ENCODE measurements at regions not wholly inside any gene's neighbourhood (a gene's known extent, or its start where the extent isn't known, plus 50 kb on each side); places are given as distances from the start of the nearest gene placed in this dataset.

- Histone ChIP-seq H4K20me1 (ENCODE audit: low read length) (no peaks in the 10 kb centered on the region), H3K36me3 (ENCODE audit: low read depth, low read length) (no peaks in the 10 kb centered on the region), H3K4me2 (ENCODE audit: low read length) (no peak overlapping the region), H3K27me3 (ENCODE audit: low read length) (no peaks in the 10 kb centered on the region), H3F3A (ENCODE audit: low read length, unreplicated experiment) (no peaks in the 10 kb centered on the region), H3K9me2 (replicated peaks; ENCODE audit: low read length) (no peaks in the 10 kb centered on the region), H3K4me3 (ENCODE audit: low read length) (no peak overlapping the region), H3K4me1 (ENCODE audit: insufficient read depth, low read length) (no peaks in the 10 kb centered on the region), H3K27ac (ENCODE audit: low read length) (no peak overlapping the region), H2AFZ (ENCODE audit: low read length) (no peak overlapping the region), H3K79me2 (ENCODE audit: low read length) (no peaks in the 10 kb centered on the region), H3K9ac (ENCODE audit: low read length) (no peak overlapping the region), H3K9me3 (ENCODE audit: low read length) (no peaks in the 10 kb centered on the region)
- CTCF ChIA-PET: no interaction called here
- POLR2A ChIA-PET (ENCODE audit: unreplicated experiment): no interaction called here
- BruUV-seq (replicated peaks): no TSS peak
- DNase-seq (no peak), ATAC-seq (no peak)
- TF ChIP-seq CTCF (conservative IDR thresholded peaks at IDR 0.05; ENCODE audit: low read depth, low read length) (no peak), EZH2phosphoT487 (IDR thresholded peaks at IDR 0.05; ENCODE audit: borderline replicate concordance, low read length) (no peak), EZH2 (IDR thresholded peaks at IDR 0.05; ENCODE audit: low read length, unreplicated experiment) (no peak)
- intact Hi-C loops (cut with micrococcal nuclease): no loop called here
Observed at GRCh38 chr4:34636623-34637022, 1607.7 kb downstream of the ARAP2 start.

GRCh38 chr4:34643476-34643875, 1600.8 kb downstream of the ARAP2 start:
- TF ChIP-seq CTCF (conservative IDR thresholded peaks at IDR 0.05; ENCODE audit: low read depth, low read length): no peak
- no peak for TF ChIP-seq EZH2phosphoT487 (IDR thresholded peaks at IDR 0.05; ENCODE audit: borderline replicate concordance, low read length)
- no peak for TF ChIP-seq EZH2 (IDR thresholded peaks at IDR 0.05; ENCODE audit: low read length, unreplicated experiment)
- no peaks in the 10 kb centered on the region for H3K79me2 ChIP-seq (ENCODE audit: low read length)
- no peak overlapping the region for H2AFZ ChIP-seq (ENCODE audit: low read length)
- ATAC-seq: no peak
- H3K9me3 ChIP-seq (ENCODE audit: low read length): no peaks in the 10 kb centered on the region
- intact Hi-C loops (cut with micrococcal nuclease): no loop called here
- no peak for DNase-seq
- ChIA-PET POLR2A (ENCODE audit: unreplicated experiment) (no interaction called here), CTCF (no interaction called here)
- no TSS peak for BruUV-seq (replicated peaks)
- no peak overlapping the region for H3K4me3 ChIP-seq (ENCODE audit: low read length)
- no peak overlapping the region for H3K27ac ChIP-seq (ENCODE audit: low read length)
- H3K9me2 ChIP-seq (replicated peaks; ENCODE audit: low read length): no peaks in the 10 kb centered on the region
- no peak overlapping the region for H3K4me2 ChIP-seq (ENCODE audit: low read length)
- H3K4me1 ChIP-seq (ENCODE audit: insufficient read depth, low read length): no peaks in the 10 kb centered on the region
- H3F3A ChIP-seq (ENCODE audit: low read length, unreplicated experiment): no peaks in the 10 kb centered on the region
- no peaks in the 10 kb centered on the region for H4K20me1 ChIP-seq (ENCODE audit: low read length)
- H3K36me3 ChIP-seq (ENCODE audit: low read depth, low read length): no peaks in the 10 kb centered on the region
- H3K27me3 ChIP-seq (ENCODE audit: low read length): no peaks in the 10 kb centered on the region
- H3K9ac ChIP-seq (ENCODE audit: low read length): no peak overlapping the region

- no TSS peak for BruUV-seq (replicated peaks)
- H3F3A ChIP-seq (ENCODE audit: low read length, unreplicated experiment): no peaks in the 10 kb centered on the region
- no peaks in the 10 kb centered on the region for H3K9me2 ChIP-seq (replicated peaks; ENCODE audit: low read length)
- H3K4me1 ChIP-seq (ENCODE audit: insufficient read depth, low read length): no peaks in the 10 kb centered on the region
- intact Hi-C loops (cut with micrococcal nuclease): no loop called here
- H3K27ac ChIP-seq (ENCODE audit: low read length): no peak overlapping the region
- ChIA-PET CTCF (no interaction called here), POLR2A (ENCODE audit: unreplicated experiment) (no interaction called here)
- DNase-seq: no peak
- no peak overlapping the region for H3K4me3 ChIP-seq (ENCODE audit: low read length)
- no peak overlapping the region for H3K4me2 ChIP-seq (ENCODE audit: low read length)
- H3K9ac ChIP-seq (ENCODE audit: low read length): no peak overlapping the region
- TF ChIP-seq EZH2phosphoT487 (IDR thresholded peaks at IDR 0.05; ENCODE audit: borderline replicate concordance, low read length) (no peak), CTCF (conservative IDR thresholded peaks at IDR 0.05; ENCODE audit: low read depth, low read length) (no peak), EZH2 (IDR thresholded peaks at IDR 0.05; ENCODE audit: low read length, unreplicated experiment) (no peak)
- H2AFZ ChIP-seq (ENCODE audit: low read length): no peak overlapping the region
- H3K27me3 ChIP-seq (ENCODE audit: low read length): no peaks in the 10 kb centered on the region
- no peaks in the 10 kb centered on the region for H3K79me2 ChIP-seq (ENCODE audit: low read length)
- H4K20me1 ChIP-seq (ENCODE audit: low read length): no peaks in the 10 kb centered on the region
- H3K36me3 ChIP-seq (ENCODE audit: low read depth, low read length): no peaks in the 10 kb centered on the region
- H3K9me3 ChIP-seq (ENCODE audit: low read length): no peaks in the 10 kb centered on the region
- ATAC-seq: no peak
Observed at GRCh38 chr4:34644579-34645115, 1599.7 kb downstream of the ARAP2 start.
